Right lobe of liver (tissue), 6 donors: ENCODE measurements at regions not wholly inside any gene's neighbourhood (a gene's known extent, or its start where the extent isn't known, plus 50 kb on each side); places are given as distances from the start of the nearest gene placed in this dataset.
A peak's percentile ranks its signal among the peaks of the same experiment; 100 is the strongest.

Source experiments
- ATAC-seq, 4 donors: fragments of 200-7000 bp; cut with Tn5 transposase; one replicate each; pipeline ENCODE4 v1.9.1; 2020; ENCODE audit warnings: mild to moderate bottlenecking in 4 of 4, moderate library complexity in 4 of 4
- DNase-seq, 3 donors: peaks; one replicate each; pipeline ENCODE4 v3.0.0-alpha.2; 2020
- H3K27ac ChIP-seq, 3 donors: fragments of 200-600 bp; one replicate each; pipeline ENCODE4 v1.8.0; 2022
- H3K27me3 ChIP-seq, 2 donors: fragments of 200-600 bp; one replicate each; pipeline ENCODE4 v1.8.0; 2022
- H3K36me3 ChIP-seq, 4 donors: fragments of 200-600 bp; sonication (generic) in 1 of 4; one replicate each; pipeline versions ENCODE4 v1.5.1 to v1.8.0; 2017 to 2022; ENCODE audit warnings: control low read depth in 1 of 4
- H3K4me1 ChIP-seq, 4 donors: fragments of 200-600 bp; sonication (generic) in 1 of 4; one replicate each; pipeline versions ENCODE4 v1.5.1 to v1.8.0; 2017 to 2022; ENCODE audit warnings: control low read depth in 1 of 4
- H3K4me3 ChIP-seq, 3 donors: fragments of 200-600 bp; one replicate each; pipeline ENCODE4 v1.8.0; 2022
- H3K9me3 ChIP-seq, 4 donors: fragments of 200-600 bp; sonication (generic) in 1 of 4; one replicate each; pipeline versions ENCODE4 v1.5.1 to v1.8.0; 2017 to 2022; ENCODE audit warnings: control low read depth in 1 of 4
- CTCF ChIP-seq, 4 donors: fragments of 200-600 bp in 3 of 4; fragments of 450-650 bp in 1 of 4; IDR thresholded peaks; one replicate each; pipeline versions ENCODE4 v1.5.1 to v1.8.0; 2016 to 2022; ENCODE audit warnings: antibody characterized with exemption in 4 of 4, mild to moderate bottlenecking in 2 of 4
- POLR2A ChIP-seq: fragments of 450-650 bp; IDR thresholded peaks from one replicate; pipeline ENCODE4 v1.6.1; 2017; ENCODE audit warnings: antibody characterized with exemption, mild to moderate bottlenecking
- WGBS: methylation state at CpG from one replicate; pipeline ENCODE4 v1.1.6; 2018; ENCODE audit warnings: low coverage, low lambda C conversion rate; ENCODE audit not compliant: insufficient coverage; ENCODE audit errors: missing lambda C conversion rate; 5-methylcytosine and 5-hydroxymethylcytosine counted together
- intact Hi-C, 2 donors: fragments of 100-400 bp; cut with DNase I; formaldehyde crosslinking; loops; one replicate each; pipeline versions ENCODE4 v1.11.2 to v1.14.1; 2022
- donor health status: DM: no; HTN: yes; CAD: no.
- donor health status: DM: no; HTN: no; CAD: no.
- donor health status: DM: no; HTN: no; CAD: no.
- donor health status: DM: no; HTN: yes; CAD: no.
- donor health status: DM: no; HTN: yes; CAD: no.

- 57% methylated on average over 2 of the region's 3 CpGs for WGBS
- TF ChIP-seq CTCF (IDR thresholded peaks at IDR 0.05) (no peak), POLR2A (no peak)
- no peak overlapping the region for H3K4me3 ChIP-seq
- H3K27ac ChIP-seq = peak overlapping the region in 2 of 3 donors; percentile 13 to 24
- DNase-seq = no peak
- H3K9me3 ChIP-seq = no peaks in the 10 kb centered on the region
- intact Hi-C loops = loop anchor here in 1 of 2 donors (10.0 kb wide), 2 partner anchors 76 to 106 kb away; no protein-coding TSS in a partner anchor
- H3K4me1 ChIP-seq = peaks cover 0 to 45% (median 19%) of the 10 kb centered on the region in 4 donors
- H3K36me3 ChIP-seq = no peaks in the 10 kb centered on the region
- no peaks in the 10 kb centered on the region for H3K27me3 ChIP-seq
- no peak for ATAC-seq
Measured at GRCh38 chr3:126268866-126269265, 88.3 kb downstream of the KLF15 start.

GRCh38 chr3:126267976-126268615 lies 87.7 kb upstream of the ALDH1L1 start:
- ATAC-seq (peak in 1 of 4 donors; percentile 31), DNase-seq (peak in 2 of 3 donors; percentile 73 to 82)
- WGBS = 46% methylated on average over 10 of the region's 15 CpGs
- Histone ChIP-seq H3K9me3 (no peaks in the 10 kb centered on the region), H3K4me1 (peaks cover 0 to 45% (median 19%) of the 10 kb centered on the region in 4 donors), H3K27me3 (no peaks in the 10 kb centered on the region), H3K27ac (peak overlapping the region; percentile 57 to 88 (median 78)), H3K4me3 (peak overlapping the region in 2 of 3 donors; percentile 38 to 45), H3K36me3 (no peaks in the 10 kb centered on the region)
- TF ChIP-seq POLR2A (no peak), CTCF (IDR thresholded peaks at IDR 0.05) (no peak)
- intact Hi-C loops = loop anchor here in 1 of 2 donors (10.0 kb wide), 2 partner anchors 77 to 107 kb away; no protein-coding TSS in a partner anchor

- ATAC-seq (peak; percentile 77 to 83 (median 78)), DNase-seq (peak; percentile 78 to 91 (median 90))
- Histone ChIP-seq H3K36me3 (no peaks in the 10 kb centered on the region), H3K4me3 (peak overlapping the region; percentile 38 to 48 (median 45)), H3K4me1 (peaks cover 0 to 45% (median 19%) of the 10 kb centered on the region in 4 donors), H3K9me3 (no peaks in the 10 kb centered on the region), H3K27me3 (no peaks in the 10 kb centered on the region), H3K27ac (peak overlapping the region; percentile 57 to 88 (median 78))
- intact Hi-C loops = loop anchor here in 1 of 2 donors (10.0 kb wide), 2 partner anchors 77 to 107 kb away; no protein-coding TSS in a partner anchor
- TF ChIP-seq POLR2A (peak; percentile 82), CTCF (IDR thresholded peaks at IDR 0.05) (peak; percentile 9 to 40 (median 32))
- WGBS = 0% methylated on average over 16 of the region's 62 CpGs
Measured at GRCh38 chr3:126267169-126267975, 87.0 kb upstream of the ALDH1L1 start.

- H3K27me3 ChIP-seq = no peaks in the 10 kb centered on the region
- ATAC-seq = peak; percentile 1 to 18 (median 8)
- no peak for TF ChIP-seq POLR2A
- no peak for TF ChIP-seq CTCF (IDR thresholded peaks at IDR 0.05)
- peak overlapping the region; percentile 38 to 48 (median 45) for H3K4me3 ChIP-seq
- no peaks in the 10 kb centered on the region for H3K36me3 ChIP-seq
- H3K4me1 ChIP-seq = peaks cover 0 to 45% (median 20%) of the 10 kb centered on the region in 4 donors
- intact Hi-C loops = loop anchor here in 1 of 2 donors (10.0 kb wide), 2 partner anchors 78 to 108 kb away; no protein-coding TSS in a partner anchor
- no peak for DNase-seq
- H3K27ac ChIP-seq = peak overlapping the region; percentile 57 to 88 (median 78)
- H3K9me3 ChIP-seq = no peaks in the 10 kb centered on the region
- 57% methylated on average over 3 of the region's 8 CpGs for WGBS
Measured at GRCh38 chr3:126266850-126267168, 86.4 kb upstream of the ALDH1L1 start.
